Brain microvascular endothelial cell (primary cell): ENCODE measurements at regions not wholly inside any gene's neighbourhood (a gene's known extent, or its start where the extent isn't known, plus 50 kb on each side); places are given as distances from the start of the nearest gene placed in this dataset.

Source experiments
- DNase-seq: peaks from one replicate; pipeline ENCODE4 v3.0.0-alpha.2; 2020
- H3K27ac ChIP-seq: fragments of 250-450 bp; sonication (Bioruptor Pico); 2 replicates; pipeline ENCODE4 v1.5.1; 2020; ENCODE audit warnings: mild to moderate bottlenecking, moderate library complexity
- H3K27me3 ChIP-seq: fragments of 250-450 bp; sonication (Bioruptor Pico); replicated peaks from 2 replicates; pipeline ENCODE4 v1.5.1; 2020; ENCODE audit warnings: mild to moderate bottlenecking
- H3K36me3 ChIP-seq: fragments of 250-450 bp; sonication (Bioruptor Pico); replicated peaks from 2 replicates; pipeline ENCODE4 v1.5.1; 2020; ENCODE audit warnings: mild to moderate bottlenecking
- H3K4me3 ChIP-seq: 2 replicates; pipeline ENCODE4 v1.5.1; 2011; ENCODE audit warnings: low read depth, mild to moderate bottlenecking, control low read depth, low read length, moderate library complexity
- CTCF ChIP-seq: IDR thresholded peaks from 2 replicates; pipeline ENCODE4 v1.5.1; 2011; ENCODE audit warnings: low read depth, mild to moderate bottlenecking, moderate library complexity, low read length, control low read depth, inconsistent platforms; ENCODE audit errors: missing control alignments
- in situ Hi-C: cut with HindIII; loops from 2 replicates; pipeline ENCODE4 v1.10.0; 2017; ENCODE audit warnings: low sequenced_read_pairs, low pct_ligation_motif_present

- TF ChIP-seq CTCF, result no peak
- Histone ChIP-seq H3K27ac (no peak overlapping the region), H3K27me3 (no peaks in the 10 kb centered on the region), H3K36me3 (no peaks in the 10 kb centered on the region), H3K4me3 (no peak overlapping the region)
- no peak for DNase-seq
- in situ Hi-C loops, result no loop called here
These were observed 139.0 kb upstream of the SH3BP4 start for GRCh38 chr2:234812851-234813250.

GRCh38 chr2:234808907-234809306 is 142.9 kb upstream of the SH3BP4 start:
- H3K36me3 ChIP-seq, result no peaks in the 10 kb centered on the region
- in situ Hi-C loops, result no loop called here
- no peak for DNase-seq

GRCh38 chr2:234806818-234807217 is 145.0 kb upstream of the SH3BP4 start:
- DNase-seq, result no peak
- Histone ChIP-seq H3K4me3 (no peak overlapping the region), H3K27me3 (no peaks in the 10 kb centered on the region), H3K27ac (no peak overlapping the region), H3K36me3 (no peaks in the 10 kb centered on the region)
- in situ Hi-C loops, result no loop called here
- TF ChIP-seq CTCF, result no peak

More at GRCh38 chr2:234808907-234809306, 142.9 kb upstream of the SH3BP4 start:
- Histone ChIP-seq H3K27me3 (no peaks in the 10 kb centered on the region), H3K27ac (no peak overlapping the region), H3K4me3 (no peak overlapping the region)
- no peak for TF ChIP-seq CTCF

- DNase-seq, result no peak
- in situ Hi-C loops, result no loop called here
- TF ChIP-seq CTCF, result no peak
- no peak overlapping the region for H3K27ac ChIP-seq
- H3K4me3 ChIP-seq, result no peak overlapping the region
- H3K36me3 ChIP-seq, result no peaks in the 10 kb centered on the region
- no peaks in the 10 kb centered on the region for H3K27me3 ChIP-seq
These were observed 146.0 kb upstream of the SH3BP4 start for GRCh38 chr2:234805836-234806235.

GRCh38 chr2:234804704-234805103 is 147.1 kb upstream of the SH3BP4 start:
- TF ChIP-seq CTCF, result no peak
- Histone ChIP-seq H3K36me3 (no peaks in the 10 kb centered on the region), H3K4me3 (no peak overlapping the region), H3K27me3 (no peaks in the 10 kb centered on the region), H3K27ac (no peak overlapping the region)
- in situ Hi-C loops, result no loop called here
- no peak for DNase-seq

GRCh38 chr2:234802845-234803171 is 149.0 kb upstream of the SH3BP4 start:
- in situ Hi-C loops, result no loop called here
- Histone ChIP-seq H3K27me3 (no peaks in the 10 kb centered on the region), H3K4me3 (no peak overlapping the region), H3K36me3 (no peaks in the 10 kb centered on the region), H3K27ac (no peak overlapping the region)
- no peak for TF ChIP-seq CTCF
- no peak for DNase-seq
